IMR-90 (cell line): ENCODE measurements at regions not wholly inside any gene's neighbourhood (a gene's known extent, or its start where the extent isn't known, plus 50 kb on each side); places are given as distances from the start of the nearest gene placed in this dataset.

Experiments
- ATAC-seq: fragments of 200-7000 bp; cut with Tn5 transposase; 2 replicates; pipeline ENCODE4 v1.9.1; 2020; ENCODE audit warnings: low read depth, mild to moderate bottlenecking, moderate library complexity
- BruUV-seq: library from RNA; stranded (reverse); fragments of 400-500 nt; replicated peaks from 2 replicates; lab custom pipeline; 2021; lab: Mats Ljungman, UMichigan
- CTCF ChIA-PET: fragments of 300-600 bp; formaldehyde crosslinking; extraction: SDS; loops from one replicate; lab custom pipeline; 2021; ENCODE audit warnings: antibody characterized with exemption; lab: Yijun Ruan, JAX
- POLR2A ChIA-PET: fragments of 300-600 bp; sonication (Branson Sonifier 250); formaldehyde crosslinking; loops from one replicate; lab custom pipeline; 2022; ENCODE audit warnings: antibody characterized with exemption; ENCODE audit not compliant: unreplicated experiment; lab: Charles Lee
- DNase-seq: peaks from one replicate; pipeline ENCODE4 v3.0.0; 2013
- H2AFZ ChIP-seq: replicated peaks from 2 replicates; pipeline ENCODE3; 2013; ENCODE audit warnings: low read length, mild to moderate bottlenecking; ENCODE audit not compliant: poor library complexity
- H2AK5ac ChIP-seq: 2 replicates; pipeline ENCODE4 v1.6.1; 2013; ENCODE audit warnings: low read depth, low read length, inconsistent platforms
- H2AK9ac ChIP-seq: replicated peaks from 2 replicates; pipeline ENCODE3; 2013; ENCODE audit warnings: mild to moderate bottlenecking, low read depth, low read length, moderate library complexity; ENCODE audit not compliant: poor library complexity
- H2BK120ac ChIP-seq: 2 replicates; pipeline ENCODE4 v1.6.1; 2013; ENCODE audit warnings: low read depth, low read length, inconsistent platforms
- H2BK15ac ChIP-seq: 3 replicates; pipeline ENCODE4 v1.6.1; 2013; ENCODE audit warnings: low read depth, low read length, inconsistent platforms
- H2BK20ac ChIP-seq: 2 replicates; pipeline ENCODE4 v1.6.1; 2013; ENCODE audit warnings: low read depth, mild to moderate bottlenecking, inconsistent platforms, low read length, moderate library complexity
- H2BK5ac ChIP-seq: 2 replicates; pipeline ENCODE4 v1.6.1; 2013; ENCODE audit warnings: mild to moderate bottlenecking, low read depth, low read length, inconsistent platforms; ENCODE audit not compliant: poor library complexity, severe bottlenecking
- H3K14ac ChIP-seq: replicated peaks from 2 replicates; pipeline ENCODE4 v1.6.1; 2013; ENCODE audit warnings: low read depth, low read length, inconsistent platforms
- H3K18ac ChIP-seq: 2 replicates; pipeline ENCODE4 v1.6.1; 2013; ENCODE audit warnings: low read depth, low read length, control low read depth
- H3K23ac ChIP-seq: 2 replicates; pipeline ENCODE4 v1.6.1; 2013; ENCODE audit warnings: low read depth, low read length, inconsistent platforms
- H3K27ac ChIP-seq: 2 replicates; pipeline ENCODE4 v1.5.1; 2013; ENCODE audit warnings: mild to moderate bottlenecking, control low read depth, low read length; ENCODE audit not compliant: insufficient read depth
- H3K27me3 ChIP-seq: 2 replicates; pipeline ENCODE4 v1.6.1; 2013; ENCODE audit warnings: low read length; ENCODE audit not compliant: control insufficient read depth, insufficient read depth
- H3K36me3 ChIP-seq: 2 replicates; pipeline ENCODE4 v1.6.1; 2013; ENCODE audit warnings: low read length, mixed read lengths; ENCODE audit not compliant: control insufficient read depth, insufficient read depth
- H3K4ac ChIP-seq: 2 replicates; pipeline ENCODE4 v1.6.1; 2013; ENCODE audit warnings: low read depth, low read length, inconsistent platforms
- H3K4me1 ChIP-seq: 2 replicates; pipeline ENCODE4 v1.6.1; 2013; ENCODE audit warnings: low read length, mixed read lengths; ENCODE audit not compliant: control insufficient read depth, insufficient read depth
- H3K4me2 ChIP-seq: 2 replicates; pipeline ENCODE4 v1.6.1; 2013; ENCODE audit warnings: low read depth, mild to moderate bottlenecking, control low read depth, low read length, moderate library complexity
- H3K4me3 ChIP-seq: 2 replicates; pipeline ENCODE4 v1.5.1; 2013; ENCODE audit warnings: low read depth, mild to moderate bottlenecking, control low read depth, low read length, moderate library complexity; ENCODE audit not compliant: insufficient read depth
- H3K56ac ChIP-seq: 2 replicates; pipeline ENCODE4 v1.6.1; 2013; ENCODE audit warnings: low read length, inconsistent platforms; ENCODE audit not compliant: insufficient read depth; ENCODE audit errors: extremely low read depth
- H3K79me1 ChIP-seq, 2 experiments: 2 replicates each; pipeline ENCODE4 v1.6.1; 2013; ENCODE audit warnings: low read length in 2 of 2, inconsistent platforms in 1 of 2, low read depth in 1 of 2
- H3K9ac ChIP-seq: 2 replicates; pipeline ENCODE4 v1.6.1; 2013; ENCODE audit warnings: low read depth, low read length, control low read depth
- H3K9me1 ChIP-seq: 2 replicates; pipeline ENCODE4 v1.6.1; 2013; ENCODE audit warnings: low read length, inconsistent platforms; ENCODE audit not compliant: insufficient read depth
- H3K9me3 ChIP-seq: 2 replicates; pipeline ENCODE4 v1.6.1; 2013; ENCODE audit warnings: low read length; ENCODE audit not compliant: control insufficient read depth, insufficient read depth
- H4K20me1 ChIP-seq: 2 replicates; pipeline ENCODE4 v1.6.1; 2013; ENCODE audit warnings: low read length, inconsistent platforms; ENCODE audit not compliant: insufficient read depth
- H4K5ac ChIP-seq: 2 replicates; pipeline ENCODE4 v1.6.1; 2013; ENCODE audit warnings: mild to moderate bottlenecking, low read depth, low read length, control low read depth
- H4K8ac ChIP-seq, 2 experiments: 2 replicates each; pipeline ENCODE4 v1.6.1; 2013; ENCODE audit warnings: low read depth in 2 of 2, low read length in 2 of 2, control low read depth in 1 of 2, inconsistent platforms in 1 of 2
- H4K91ac ChIP-seq: 2 replicates; pipeline ENCODE4 v1.6.1; 2013; ENCODE audit warnings: low read depth, low read length, inconsistent platforms; ENCODE audit not compliant: insufficient read depth
- BHLHE40 ChIP-seq: fragments of 150-350 bp; IDR thresholded peaks from 2 replicates; pipeline ENCODE4 v1.6.1; 2016; ENCODE audit warnings: mild to moderate bottlenecking, low read depth, low read length
- CEBPB ChIP-seq: IDR thresholded peaks from 2 replicates; pipeline ENCODE4 v1.6.1; 2012; ENCODE audit warnings: low read depth, low read length, improper control_type of control experiment
- CHD1 ChIP-seq: IDR thresholded peaks from 2 replicates; pipeline ENCODE4 v1.6.1; 2012; ENCODE audit warnings: low read depth, low read length, improper control_type of control experiment
- FOS ChIP-seq: fragments of 150-350 bp; IDR thresholded peaks from 2 replicates; pipeline ENCODE4 v1.6.1; 2016; ENCODE audit warnings: low read depth, low read length
- MAFK ChIP-seq: IDR thresholded peaks from 2 replicates; pipeline ENCODE4 v1.6.1; 2012; ENCODE audit warnings: low read depth, low read length, improper control_type of control experiment
- MAZ ChIP-seq: IDR thresholded peaks from 2 replicates; pipeline ENCODE4 v1.6.1; 2012; ENCODE audit warnings: low read depth, mild to moderate bottlenecking, low read length, improper control_type of control experiment, moderate library complexity, borderline replicate concordance
- MXI1 ChIP-seq: IDR thresholded peaks from 2 replicates; pipeline ENCODE4 v1.6.1; 2012; ENCODE audit warnings: low read depth, mild to moderate bottlenecking, low read length, moderate library complexity, borderline replicate concordance
- NFE2L2 ChIP-seq: fragments of 150-350 bp; IDR thresholded peaks from 2 replicates; pipeline ENCODE4 v1.6.1; 2016; ENCODE audit warnings: low read depth, mild to moderate bottlenecking, low read length
- POLR2A ChIP-seq: IDR thresholded peaks from 2 replicates; pipeline ENCODE4 v1.6.1; 2012; ENCODE audit warnings: mild to moderate bottlenecking, low read depth, low read length
- RAD21 ChIP-seq: IDR thresholded peaks from 2 replicates; pipeline ENCODE4 v1.6.1; 2012; ENCODE audit warnings: low read length, improper control_type of control experiment
- RCOR1 ChIP-seq: IDR thresholded peaks from 2 replicates; pipeline ENCODE4 v1.6.1; 2012; ENCODE audit warnings: mild to moderate bottlenecking, low read length, improper control_type of control experiment; ENCODE audit not compliant: insufficient replicate concordance
- RFX5 ChIP-seq: IDR thresholded peaks from 2 replicates; pipeline ENCODE4 v1.8.0; 2012; ENCODE audit warnings: low read depth, mild to moderate bottlenecking, low read length, moderate library complexity
- SMC3 ChIP-seq: fragments of 150-350 bp; IDR thresholded peaks from 2 replicates; pipeline ENCODE4 v1.6.1; 2016; ENCODE audit warnings: low read depth, mild to moderate bottlenecking, antibody characterized with exemption, low read length, moderate library complexity
- WGBS, 2 experiments: methylation state at CpG; one replicate each; pipeline versions ENCODE4 v1.1.5 to v1.1.7; 2013; ENCODE audit warnings: missing lambda C conversion rate in 2 of 2; ENCODE audit not compliant: insufficient read length in 1 of 2; ENCODE audit errors: extremely low coverage in 2 of 2; 5-methylcytosine and 5-hydroxymethylcytosine counted together
- dilution Hi-C: fragments of 300-500 bp; cut with HindIII; formaldehyde crosslinking; loops from one replicate; pipeline ENCODE4 v1.14.3; 2018; ENCODE audit warnings: low sequenced_read_pairs; ENCODE audit not compliant: unreplicated experiment
- in situ Hi-C: fragments of 300-500 bp; cut with MboI; formaldehyde crosslinking; loops from 3 replicates; pipeline ENCODE4 v1.14.3; 2019; ENCODE audit warnings: low sequenced_read_pairs, inconsistent platforms, mixed read lengths
- intact Hi-C: fragments of 100-400 bp; cut with micrococcal nuclease; formaldehyde crosslinking; loops from 2 replicates; pipeline ENCODE4 v1.10.0; 2022
- TF ChIP-seq, protein P1 (sequence below): conservative IDR thresholded peaks from 2 replicates; pipeline ENCODE4 v1.5.1; 2012; ENCODE audit warnings: mild to moderate bottlenecking, low read depth, low read length, improper control_type of control experiment
- TF ChIP-seq, protein P2 (sequence below): fragments of 150-350 bp; IDR thresholded peaks from 2 replicates; pipeline ENCODE4 v1.6.1; 2017; ENCODE audit warnings: mild to moderate bottlenecking, antibody characterized with exemption, low read length, low read depth
- TF ChIP-seq, protein P3 (sequence below): fragments of 150-350 bp; IDR thresholded peaks from 2 replicates; pipeline ENCODE4 v1.6.1; 2016; ENCODE audit warnings: low read depth, mild to moderate bottlenecking, low read length, moderate library complexity, borderline replicate concordance

DNA sequence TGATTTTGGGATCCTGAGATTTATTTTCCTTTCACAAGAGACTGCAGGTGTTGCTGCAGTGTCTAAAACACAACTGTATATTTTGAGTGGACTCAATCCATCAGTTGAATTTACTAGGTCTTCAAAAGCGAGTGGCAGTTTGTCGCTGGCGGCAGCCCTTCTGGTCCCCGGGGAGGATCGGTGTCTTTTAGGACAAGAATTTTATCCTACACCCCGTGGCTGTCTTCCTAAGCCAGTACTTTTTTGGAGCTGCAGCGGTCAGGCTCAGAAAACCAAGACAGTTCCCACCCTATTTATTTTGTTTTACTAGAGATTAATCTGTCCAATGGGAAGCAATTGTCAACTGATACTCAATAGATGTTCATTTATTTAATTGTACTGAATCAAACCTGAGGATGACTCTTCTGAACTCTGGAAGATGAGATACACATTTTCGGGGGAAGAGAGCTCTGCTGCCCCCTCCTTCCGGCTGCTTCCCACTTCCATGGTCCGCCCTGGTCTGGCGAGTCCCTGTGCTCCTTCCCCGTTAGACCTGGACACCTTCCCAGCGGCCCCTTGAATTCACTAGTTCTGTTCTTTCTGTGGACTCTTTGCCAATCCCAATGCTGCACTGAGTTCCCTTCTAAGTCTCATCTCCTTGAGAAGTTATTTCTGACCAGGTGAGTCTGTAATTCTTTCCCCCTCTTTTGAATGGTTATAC, 90.6 kb downstream of the ERMARD start:
- Histone ChIP-seq H3K4me1 (no peaks in the 10 kb centered on the region), H2BK20ac (no peak overlapping the region), H3K56ac (no peak overlapping the region), H2BK5ac (no peak overlapping the region), H3K4me2 (no peak overlapping the region), H4K8ac (no peak overlapping the region), H3K14ac (no peak overlapping the region), H3K27me3 (peaks cover 3% of the 10 kb centered on the region; the same call in 1 of the 2 replicates), H2AFZ (no peak overlapping the region), H2AK9ac (no peak overlapping the region), H2AK5ac (no peak overlapping the region), H3K36me3 (no peaks in the 10 kb centered on the region), H3K9ac (no peak overlapping the region), H4K5ac (no peak overlapping the region), H3K4me3 (no peak overlapping the region), H4K20me1 (no peaks in the 10 kb centered on the region), H3K4ac (no peak overlapping the region), H3K18ac (no peak overlapping the region), H4K91ac (no peak overlapping the region), H3K79me1 (no peaks in the 10 kb centered on the region), H2BK15ac (no peak overlapping the region), H3K9me1 (no peaks in the 10 kb centered on the region), H3K23ac (no peak overlapping the region), H3K9me3 (peaks cover 4% of the 10 kb centered on the region; the same call in 1 of the 2 replicates), H3K27ac (no peak overlapping the region), H2BK120ac (no peak overlapping the region)
- DNase-seq (no peak), ATAC-seq (no peak)
- TF ChIP-seq SMC3 (no peak), RCOR1 (no peak), CHD1 (no peak), CEBPB (no peak), FOS (no peak), MXI1 (no peak), RAD21 (no peak), POLR2A (no peak), MAFK (no peak), NFE2L2 (no peak), RFX5 (no peak), MAZ (no peak), BHLHE40 (no peak)
- TF ChIP-seq, protein P1, sequence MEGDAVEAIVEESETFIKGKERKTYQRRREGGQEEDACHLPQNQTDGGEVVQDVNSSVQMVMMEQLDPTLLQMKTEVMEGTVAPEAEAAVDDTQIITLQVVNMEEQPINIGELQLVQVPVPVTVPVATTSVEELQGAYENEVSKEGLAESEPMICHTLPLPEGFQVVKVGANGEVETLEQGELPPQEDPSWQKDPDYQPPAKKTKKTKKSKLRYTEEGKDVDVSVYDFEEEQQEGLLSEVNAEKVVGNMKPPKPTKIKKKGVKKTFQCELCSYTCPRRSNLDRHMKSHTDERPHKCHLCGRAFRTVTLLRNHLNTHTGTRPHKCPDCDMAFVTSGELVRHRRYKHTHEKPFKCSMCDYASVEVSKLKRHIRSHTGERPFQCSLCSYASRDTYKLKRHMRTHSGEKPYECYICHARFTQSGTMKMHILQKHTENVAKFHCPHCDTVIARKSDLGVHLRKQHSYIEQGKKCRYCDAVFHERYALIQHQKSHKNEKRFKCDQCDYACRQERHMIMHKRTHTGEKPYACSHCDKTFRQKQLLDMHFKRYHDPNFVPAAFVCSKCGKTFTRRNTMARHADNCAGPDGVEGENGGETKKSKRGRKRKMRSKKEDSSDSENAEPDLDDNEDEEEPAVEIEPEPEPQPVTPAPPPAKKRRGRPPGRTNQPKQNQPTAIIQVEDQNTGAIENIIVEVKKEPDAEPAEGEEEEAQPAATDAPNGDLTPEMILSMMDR: no peak
- TF ChIP-seq, protein P2, sequence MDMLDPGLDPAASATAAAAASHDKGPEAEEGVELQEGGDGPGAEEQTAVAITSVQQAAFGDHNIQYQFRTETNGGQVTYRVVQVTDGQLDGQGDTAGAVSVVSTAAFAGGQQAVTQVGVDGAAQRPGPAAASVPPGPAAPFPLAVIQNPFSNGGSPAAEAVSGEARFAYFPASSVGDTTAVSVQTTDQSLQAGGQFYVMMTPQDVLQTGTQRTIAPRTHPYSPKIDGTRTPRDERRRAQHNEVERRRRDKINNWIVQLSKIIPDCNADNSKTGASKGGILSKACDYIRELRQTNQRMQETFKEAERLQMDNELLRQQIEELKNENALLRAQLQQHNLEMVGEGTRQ: no peak
- TF ChIP-seq, protein P3, sequence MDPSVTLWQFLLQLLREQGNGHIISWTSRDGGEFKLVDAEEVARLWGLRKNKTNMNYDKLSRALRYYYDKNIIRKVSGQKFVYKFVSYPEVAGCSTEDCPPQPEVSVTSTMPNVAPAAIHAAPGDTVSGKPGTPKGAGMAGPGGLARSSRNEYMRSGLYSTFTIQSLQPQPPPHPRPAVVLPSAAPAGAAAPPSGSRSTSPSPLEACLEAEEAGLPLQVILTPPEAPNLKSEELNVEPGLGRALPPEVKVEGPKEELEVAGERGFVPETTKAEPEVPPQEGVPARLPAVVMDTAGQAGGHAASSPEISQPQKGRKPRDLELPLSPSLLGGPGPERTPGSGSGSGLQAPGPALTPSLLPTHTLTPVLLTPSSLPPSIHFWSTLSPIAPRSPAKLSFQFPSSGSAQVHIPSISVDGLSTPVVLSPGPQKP: no peak
- 100% methylated on average over 1 of the region's 13 CpGs; no CpG with 5 or more reads in 1 of the 2 experiments for WGBS, 2 experiments
- intact Hi-C loops (no loop called here), in situ Hi-C loops (no loop called here), dilution Hi-C loops (no loop called here)
- no TSS peak for BruUV-seq
- ChIA-PET CTCF (interaction anchor here (1.2 kb wide), 1 partner anchor 10 kb away, joined by 5 read pairs; no protein-coding TSS in a partner anchor), POLR2A (no interaction called here)
